ENCODE measurements at regions not wholly inside any gene's neighbourhood (a gene's known extent, or its start where the extent isn't known, plus 50 kb on each side); places are given as distances from the start of the nearest gene placed in this dataset.

DNA sequence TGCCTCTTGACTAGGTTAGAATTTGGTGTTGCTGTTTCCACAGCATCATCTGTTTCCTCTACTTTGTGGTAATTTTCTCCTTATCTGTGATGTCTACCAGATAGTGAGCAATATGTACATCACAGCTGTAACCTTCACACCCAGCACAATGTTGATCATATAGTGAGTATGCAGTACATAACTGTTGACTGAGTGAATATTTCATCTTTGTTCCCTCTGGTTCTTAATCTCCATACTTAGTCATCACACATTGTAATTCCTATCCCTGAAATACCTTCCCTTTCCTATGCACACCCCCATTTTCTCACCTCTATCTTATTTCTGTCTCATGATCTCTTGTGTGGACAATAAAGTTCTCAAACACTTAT is 115.9 kb downstream of the KIF4B start:
- ATAC-seq, result peak; percentile 81 to 82
- ChIA-PET POLR2A (no interaction called here), CTCF (interaction anchor here (4.1 kb wide), 1 partner anchor 10 kb away, joined by 31 read pairs; no protein-coding TSS in a partner anchor)
- no peak overlapping the region for H3K4me3 ChIP-seq
- peak; percentile 46 for FAIRE-seq
- H3K9me3 ChIP-seq, result no peaks in the 10 kb centered on the region
- H3K4me2 ChIP-seq, result peak overlapping the region; percentile 48; the same call in 2 of the 3 replicates
- peaks cover 16% of the 10 kb centered on the region; the same call in 1 of the 3 replicates for H3K4me1 ChIP-seq
- peak; percentile 17 to 31 for DNase-seq (ENCODE audit: low read depth in 1 of 2, low spot score in 1 of 2)
- H3K27ac ChIP-seq, result no peak overlapping the region; a peak in 1 of 6 replicates
- TF ChIP-seq POLR2A (IDR thresholded peaks at IDR 0.05; ENCODE audit: low read length) (no peak), FOSL2 (IDR thresholded peaks at IDR 0.05) (peak; percentile 10; the same call in 1 of the 2 replicates), FOSL2 (CRISPR knock-in tag; IDR thresholded peaks at IDR 0.05) (no peak), RCOR1 (IDR thresholded peaks at IDR 0.05; ENCODE audit: low read depth, low read length) (no peak), JUNB (IDR thresholded peaks at IDR 0.05) (peak; percentile 48; the same call in 1 of the 2 replicates), RFX5 (IDR thresholded peaks at IDR 0.05) (no peak), KDM1A (IDR thresholded peaks at IDR 0.05; ENCODE audit: low read depth) (no peak), HOXB5 (CRISPR knock-in tag; IDR thresholded peaks at IDR 0.05) (no peak), SREBF2 (IDR thresholded peaks at IDR 0.05) (no peak), GATA3 (IDR thresholded peaks at IDR 0.05; ENCODE audit: borderline replicate concordance) (peak; percentile 17; the same call in 1 of the 2 replicates), ZSCAN20 (CRISPR knock-in tag; IDR thresholded peaks at IDR 0.05) (no peak)
- TF ChIP-seq, protein P1, sequence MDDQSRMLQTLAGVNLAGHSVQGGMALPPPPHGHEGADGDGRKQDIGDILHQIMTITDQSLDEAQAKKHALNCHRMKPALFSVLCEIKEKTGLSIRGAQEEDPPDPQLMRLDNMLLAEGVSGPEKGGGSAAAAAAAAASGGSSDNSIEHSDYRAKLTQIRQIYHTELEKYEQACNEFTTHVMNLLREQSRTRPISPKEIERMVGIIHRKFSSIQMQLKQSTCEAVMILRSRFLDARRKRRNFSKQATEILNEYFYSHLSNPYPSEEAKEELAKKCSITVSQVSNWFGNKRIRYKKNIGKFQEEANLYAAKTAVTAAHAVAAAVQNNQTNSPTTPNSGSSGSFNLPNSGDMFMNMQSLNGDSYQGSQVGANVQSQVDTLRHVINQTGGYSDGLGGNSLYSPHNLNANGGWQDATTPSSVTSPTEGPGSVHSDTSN (IDR thresholded peaks at IDR 0.05), result no peak

- ChIA-PET POLR2A (no interaction called here), CTCF (interaction anchor here (1.4 kb wide), 1 partner anchor 13 kb away, joined by 4 read pairs; no protein-coding TSS in a partner anchor)
- no peak for ATAC-seq
- H3K27ac ChIP-seq, result no peak overlapping the region
- H3K4me3 ChIP-seq, result no peak overlapping the region
- DNase-seq (ENCODE audit: low read depth in 1 of 2, low spot score in 1 of 2), result no peak
- no peak overlapping the region for H3K4me2 ChIP-seq
- H3K4me1 ChIP-seq, result peaks cover 10% of the 10 kb centered on the region; the same call in 1 of the 3 replicates
- FAIRE-seq, result no peak
- no peaks in the 10 kb centered on the region for H3K9me3 ChIP-seq
- no peak for TF ChIP-seq HOXA7 (CRISPR knock-in tag; IDR thresholded peaks at IDR 0.05)
- no peak for TF ChIP-seq POLR2A (IDR thresholded peaks at IDR 0.05; ENCODE audit: low read length)
- no peak for TF ChIP-seq FOSB (CRISPR knock-in tag; IDR thresholded peaks at IDR 0.05)
- TF ChIP-seq NR3C1 (IDR thresholded peaks at IDR 0.05), result no peak
- no peak for TF ChIP-seq GATA3 (IDR thresholded peaks at IDR 0.05; ENCODE audit: borderline replicate concordance)
- TF ChIP-seq, protein P2, sequence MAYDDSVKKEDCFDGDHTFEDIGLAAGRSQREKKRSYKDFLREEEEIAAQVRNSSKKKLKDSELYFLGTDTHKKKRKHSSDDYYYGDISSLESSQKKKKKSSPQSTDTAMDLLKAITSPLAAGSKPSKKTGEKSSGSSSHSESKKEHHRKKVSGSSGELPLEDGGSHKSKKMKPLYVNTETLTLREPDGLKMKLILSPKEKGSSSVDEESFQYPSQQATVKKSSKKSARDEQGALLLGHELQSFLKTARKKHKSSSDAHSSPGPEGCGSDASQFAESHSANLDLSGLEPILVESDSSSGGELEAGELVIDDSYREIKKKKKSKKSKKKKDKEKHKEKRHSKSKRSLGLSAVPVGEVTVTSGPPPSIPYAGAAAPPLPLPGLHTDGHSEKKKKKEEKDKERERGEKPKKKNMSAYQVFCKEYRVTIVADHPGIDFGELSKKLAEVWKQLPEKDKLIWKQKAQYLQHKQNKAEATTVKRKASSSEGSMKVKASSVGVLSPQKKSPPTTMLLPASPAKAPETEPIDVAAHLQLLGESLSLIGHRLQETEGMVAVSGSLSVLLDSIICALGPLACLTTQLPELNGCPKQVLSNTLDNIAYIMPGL (CRISPR knock-in tag; IDR thresholded peaks at IDR 0.05; ENCODE audit: borderline replicate concordance), result no peak
- no peak for TF ChIP-seq SREBF2 (IDR thresholded peaks at IDR 0.05)
- TF ChIP-seq RCOR1 (IDR thresholded peaks at IDR 0.05; ENCODE audit: low read depth, low read length), result no peak
- TF ChIP-seq, protein P3, sequence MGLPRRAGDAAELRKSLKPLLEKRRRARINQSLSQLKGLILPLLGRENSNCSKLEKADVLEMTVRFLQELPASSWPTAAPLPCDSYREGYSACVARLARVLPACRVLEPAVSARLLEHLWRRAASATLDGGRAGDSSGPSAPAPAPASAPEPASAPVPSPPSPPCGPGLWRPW (IDR thresholded peaks at IDR 0.05), result no peak
- TF ChIP-seq ZSCAN20 (CRISPR knock-in tag; IDR thresholded peaks at IDR 0.05), result no peak
- TF ChIP-seq MYC (IDR thresholded peaks at IDR 0.05; ENCODE audit: borderline replicate concordance, low read length), result no peak
- TF ChIP-seq EHF (CRISPR knock-in tag; IDR thresholded peaks at IDR 0.05), result no peak
- TF ChIP-seq EP300 (IDR thresholded peaks at IDR 0.05), result no peak
- TF ChIP-seq HDAC2 (IDR thresholded peaks at IDR 0.05), result no peak
- no peak for TF ChIP-seq CTCF (IDR thresholded peaks at IDR 0.05)
- TF ChIP-seq FOSL2 (IDR thresholded peaks at IDR 0.05), result no peak
- no peak for TF ChIP-seq FOSL2 (CRISPR knock-in tag; IDR thresholded peaks at IDR 0.05)
- no peak for TF ChIP-seq HOXB13 (CRISPR knock-in tag; IDR thresholded peaks at IDR 0.05; ENCODE audit: low read depth)
Measured at GRCh38 chr5:155134130-155134529, 120.6 kb downstream of the KIF4B start.

Measured in A549 (cell line).